RWPE1 (cell line): ENCODE measurements at regions not wholly inside any gene's neighbourhood (a gene's known extent, or its start where the extent isn't known, plus 50 kb on each side); places are given as distances from the start of the nearest gene placed in this dataset.

Experiments
- CTCF ChIA-PET: fragments of 350-600 bp; sonication (Branson Sonifier 250); formaldehyde crosslinking; extraction: SDS; loops from one replicate; lab custom pipeline; 2021; lab: Yijun Ruan, JAX
- POLR2A ChIA-PET: fragments of 400-600 bp; formaldehyde crosslinking; extraction: SDS; loops from one replicate; lab custom pipeline; 2020; ENCODE audit warnings: antibody characterized with exemption; ENCODE audit not compliant: low non-redundant PET; lab: Yijun Ruan, JAX
- DNase-seq: peaks from one replicate; pipeline ENCODE4 v3.0.0; 2012; ENCODE audit warnings: low spot score
- H3K27ac ChIP-seq: fragments of 450-650 bp; 2 replicates; pipeline ENCODE4 v1.5.1; 2017
- CTCF ChIP-seq: fragments of 450-650 bp; conservative IDR thresholded peaks from 2 replicates; pipeline ENCODE4 v1.5.1; 2017; ENCODE audit warnings: low read depth, mild to moderate bottlenecking

- TF ChIP-seq CTCF = no peak
- H3K27ac ChIP-seq = no peak overlapping the region
- DNase-seq = no peak
- CTCF ChIA-PET = no interaction called here
- POLR2A ChIA-PET = no interaction called here
Observed at GRCh38 chr2:41393621-41394020, 654.2 kb upstream of the PKDCC start.

GRCh38 chr2:41394541-41394940 is 653.3 kb upstream of the PKDCC start:
- H3K27ac ChIP-seq = no peak overlapping the region
- ChIA-PET POLR2A (no interaction called here), CTCF (no interaction called here)
- DNase-seq = no peak
- TF ChIP-seq CTCF = no peak

GRCh38 chr2:41395692-41396091 is 652.1 kb upstream of the PKDCC start:
- TF ChIP-seq CTCF = no peak
- POLR2A ChIA-PET = no interaction called here
- no peak overlapping the region for H3K27ac ChIP-seq
- CTCF ChIA-PET = no interaction called here
- DNase-seq = no peak

GRCh38 chr2:41399437-41400087 is 648.3 kb upstream of the PKDCC start:
- CTCF ChIA-PET = no interaction called here
- POLR2A ChIA-PET = no interaction called here

GRCh38 chr2:41400088-41400665 is 647.6 kb upstream of the PKDCC start:
- DNase-seq = no peak
- ChIA-PET CTCF (no interaction called here), POLR2A (no interaction called here)
- TF ChIP-seq CTCF = no peak
- H3K27ac ChIP-seq = no peak overlapping the region

More at GRCh38 chr2:41399437-41400087, 648.3 kb upstream of the PKDCC start:
- DNase-seq = no peak
- H3K27ac ChIP-seq = no peak overlapping the region
- TF ChIP-seq CTCF = no peak

- CTCF ChIA-PET = no interaction called here
- H3K27ac ChIP-seq = no peak overlapping the region
- no peak for TF ChIP-seq CTCF
- POLR2A ChIA-PET = no interaction called here
- DNase-seq = no peak
Observed at GRCh38 chr2:41405441-41405840, 642.4 kb upstream of the PKDCC start.
